D341Med (cell line): ENCODE measurements at regions not wholly inside any gene's neighbourhood (a gene's known extent, or its start where the extent isn't known, plus 50 kb on each side); places are given as distances from the start of the nearest gene placed in this dataset.
"Not testable (repeated sequence)": the region's sequence is repeated elsewhere in the genome, so short reads cannot be mapped to it uniquely, and the experiment has no call there.

ENCODE experiments used
- DNase-seq: peaks from one replicate; pipeline ENCODE4 v3.0.0; 2012; ENCODE audit warnings: low spot score

- DNase-seq = no peak
Observed at GRCh38 chr4:18666322-18666721, 644.8 kb upstream of the LCORL start.

DNA sequence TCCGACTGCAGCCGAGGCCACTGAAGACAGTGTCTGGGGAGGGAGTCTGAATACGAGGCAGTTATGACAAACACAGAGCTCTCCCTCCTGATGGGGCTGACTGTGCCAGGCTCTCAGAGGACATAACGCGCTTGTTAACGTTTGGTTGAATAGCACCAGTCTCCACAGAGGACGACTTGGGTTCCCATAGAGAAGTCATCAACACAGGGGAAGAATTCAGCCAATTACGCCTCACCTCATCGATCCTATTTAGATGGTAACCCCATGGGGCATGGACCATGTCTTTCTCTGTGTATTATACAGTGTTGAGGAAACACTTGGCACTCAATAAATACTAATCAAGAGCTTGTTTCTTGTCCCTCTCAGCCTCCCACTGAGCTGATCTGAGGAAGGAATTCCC is 642.6 kb upstream of the LCORL start:
- no peak for DNase-seq

DNA sequence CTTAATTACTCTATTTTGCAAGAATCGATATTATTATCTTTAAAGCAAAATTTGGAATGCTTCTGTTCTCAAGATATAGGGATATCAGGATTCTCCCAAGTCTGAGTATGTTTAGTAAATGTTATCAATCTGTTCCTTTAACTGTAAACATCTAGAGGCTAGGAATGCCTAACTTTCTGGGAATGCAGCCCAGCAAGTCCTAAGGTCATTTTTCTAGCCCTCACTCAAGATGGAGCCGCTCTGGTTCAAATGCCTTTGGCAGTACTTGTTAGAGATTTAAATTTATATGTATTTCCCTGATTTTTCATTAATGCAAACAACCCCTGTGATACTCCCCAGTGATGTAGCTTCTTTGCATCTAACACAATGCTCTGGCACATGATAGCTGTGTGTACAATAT is 623.8 kb upstream of the LCORL start:
- DNase-seq = no peak

GRCh38 chr4:18641334-18641733 is 619.8 kb upstream of the LCORL start:
- no peak for DNase-seq

GRCh38 chr4:18638031-18638430 is 616.5 kb upstream of the LCORL start:
- no peak for DNase-seq

- no peak for DNase-seq
Observed at GRCh38 chr4:18636001-18636585, 614.5 kb upstream of the LCORL start.

- no peak for DNase-seq
Observed at GRCh38 chr4:18635531-18635930, 614.0 kb upstream of the LCORL start.

DNA sequence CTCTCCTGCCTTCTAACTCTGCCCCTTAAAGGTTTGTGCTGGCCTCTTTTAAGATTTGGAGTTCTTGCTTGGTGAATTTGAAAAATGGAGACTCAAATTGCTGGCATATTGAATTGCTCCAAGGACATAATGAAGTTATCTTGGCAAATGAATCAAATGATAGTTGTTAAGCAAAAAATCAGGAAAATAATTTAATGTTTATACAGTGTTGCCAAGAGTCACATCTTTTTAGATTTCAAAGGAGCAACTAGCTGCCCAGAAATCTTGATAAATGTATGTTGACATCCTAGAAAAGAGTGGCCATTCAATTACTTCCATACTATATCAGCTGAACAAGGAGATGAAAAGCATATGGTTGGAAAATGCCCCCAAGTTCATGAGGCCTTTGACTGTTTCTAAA is 610.0 kb upstream of the LCORL start:
- no peak for DNase-seq

GRCh38 chr4:18630218-18631110 is 608.9 kb upstream of the LCORL start:
- DNase-seq = no peak

- DNase-seq = no peak
Observed at GRCh38 chr4:18627447-18628005, 606.0 kb upstream of the LCORL start.

- DNase-seq = no peak
Observed at GRCh38 chr4:18626996-18627395, 605.4 kb upstream of the LCORL start.

DNA sequence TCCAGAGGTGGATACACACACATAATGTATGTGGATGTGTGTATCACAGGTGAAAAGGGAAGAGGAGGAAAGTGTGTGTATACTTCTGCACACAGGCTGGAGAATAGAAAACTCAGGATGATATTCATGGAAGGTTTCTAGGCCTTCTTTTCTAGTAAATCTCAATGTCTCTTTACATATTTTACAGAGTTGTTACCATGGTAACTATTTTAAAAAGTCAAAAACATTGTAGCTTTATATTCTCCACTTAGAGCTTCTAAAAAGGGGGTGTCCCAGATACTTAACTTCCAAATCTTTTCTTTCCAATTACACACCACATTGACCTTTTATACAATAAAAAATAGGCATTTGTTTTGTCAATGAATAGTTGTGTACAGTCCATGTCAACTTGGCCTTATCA is 604.8 kb upstream of the LCORL start:
- no peak for DNase-seq

GRCh38 chr4:18621186-18621585 is 599.6 kb upstream of the LCORL start:
- no peak for DNase-seq

DNA sequence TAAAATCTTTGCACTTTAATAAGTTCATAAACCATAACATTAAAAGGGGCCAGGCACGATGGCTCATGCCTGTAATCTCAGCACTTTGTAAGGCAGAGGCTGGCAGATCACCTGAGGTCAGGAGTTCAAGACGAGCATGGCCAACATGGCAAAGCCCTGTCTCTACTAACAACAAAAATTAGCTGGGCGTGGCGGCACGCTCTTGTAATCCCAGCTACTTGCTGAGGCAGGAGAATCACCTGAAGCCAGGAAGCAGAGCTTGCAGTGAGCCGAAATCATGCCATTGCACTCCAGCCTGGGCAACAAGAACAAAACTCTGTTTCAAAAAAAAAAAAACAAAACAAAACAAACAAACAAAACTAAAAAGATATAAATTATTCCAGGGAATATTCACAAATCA is 595.2 kb upstream of the LCORL start:
- no peak for DNase-seq

GRCh38 chr4:18611026-18611425 is 589.5 kb upstream of the LCORL start:
- no peak for DNase-seq

GRCh38 chr4:18608908-18609533 is 587.5 kb upstream of the LCORL start:
- DNase-seq = no peak

- DNase-seq = not testable (repeated sequence)
Observed at GRCh38 chr4:18602610-18603009, 581.1 kb upstream of the LCORL start.

GRCh38 chr4:18593297-18594002 is 571.9 kb upstream of the LCORL start:
- DNase-seq = peak; percentile 77

DNA sequence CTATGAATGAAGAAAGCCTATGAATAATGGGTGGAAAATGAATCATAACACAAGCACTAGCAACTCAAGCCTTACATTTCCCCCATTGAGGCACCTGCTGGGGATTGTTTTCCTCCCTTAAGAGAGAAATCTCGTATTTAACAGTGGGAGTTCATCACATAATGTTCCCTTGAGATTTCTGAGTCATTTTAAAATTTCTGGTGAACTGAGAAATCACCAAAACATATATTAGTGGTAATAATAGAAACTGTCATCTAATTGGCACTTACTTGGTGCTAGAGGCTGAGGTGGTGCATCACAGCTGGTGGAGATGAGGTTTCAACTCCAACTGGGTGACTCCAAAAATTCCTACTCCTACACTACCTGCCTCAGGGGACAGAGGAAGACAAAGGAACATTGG is 561.3 kb upstream of the LCORL start:
- DNase-seq = no peak

- no peak for DNase-seq
Observed at GRCh38 chr4:18578307-18578706, 556.8 kb upstream of the LCORL start.

- DNase-seq = no peak
Observed at GRCh38 chr4:18572481-18572880, 550.9 kb upstream of the LCORL start.

GRCh38 chr4:18571301-18571761 is 549.8 kb upstream of the LCORL start:
- DNase-seq = no peak
